Colon (tissue), 2 donors: ENCODE measurements at regions not wholly inside any gene's neighbourhood (a gene's known extent, or its start where the extent isn't known, plus 50 kb on each side); places are given as distances from the start of the nearest gene placed in this dataset.

Experiments
- FAIRE-seq: peaks from 2 replicates; lab custom pipeline; 2012; peaks lifted over from hg19 to GRCh38; lab: Jason Lieb, UNC
- donor health status: control.
- donor health status: control.

- FAIRE-seq = no peak
Measured at GRCh38 chr14:101135796-101136742, 232.5 kb upstream of the RTL1 start.

- no peak for FAIRE-seq
Measured at GRCh38 chr14:101137234-101137633, 233.7 kb upstream of the RTL1 start.

GRCh38 chr14:101147848-101148247 is 244.3 kb upstream of the RTL1 start:
- FAIRE-seq = no peak

GRCh38 chr14:101150039-101150610 is 246.6 kb upstream of the RTL1 start:
- no peak for FAIRE-seq

- no peak for FAIRE-seq
Measured at GRCh38 chr14:101151226-101151926, 247.9 kb upstream of the RTL1 start.

- FAIRE-seq = no peak
Measured at GRCh38 chr14:101151927-101152305, 248.4 kb upstream of the RTL1 start.

GRCh38 chr14:101152855-101153254 is 249.3 kb upstream of the RTL1 start:
- FAIRE-seq = no peak

GRCh38 chr14:101153691-101154090 is 250.2 kb upstream of the RTL1 start:
- FAIRE-seq = no peak

GRCh38 chr14:101155575-101155974 is 252.1 kb upstream of the RTL1 start:
- FAIRE-seq = no peak

GRCh38 chr14:101167428-101167827 is 263.9 kb upstream of the RTL1 start:
- FAIRE-seq = no peak

- FAIRE-seq = no peak
Measured at GRCh38 chr14:101169267-101169666, 265.7 kb upstream of the RTL1 start.

- FAIRE-seq = no peak
Measured at GRCh38 chr14:101171650-101172049, 268.1 kb upstream of the RTL1 start.

GRCh38 chr14:101173698-101174521 is 270.4 kb upstream of the RTL1 start:
- FAIRE-seq = no peak

- no peak for FAIRE-seq
Measured at GRCh38 chr14:101174522-101174838, 271.0 kb upstream of the RTL1 start.

GRCh38 chr14:101174980-101175606 is 271.6 kb upstream of the RTL1 start:
- no peak for FAIRE-seq

- FAIRE-seq = no peak
Measured at GRCh38 chr14:101175731-101176534, 272.4 kb upstream of the RTL1 start.

GRCh38 chr14:101176535-101177205 is 273.1 kb upstream of the RTL1 start:
- no peak for FAIRE-seq

- no peak for FAIRE-seq
Measured at GRCh38 chr14:101177301-101177971, 273.9 kb upstream of the RTL1 start.

- FAIRE-seq = no peak
Measured at GRCh38 chr14:101178184-101179072, 274.9 kb upstream of the RTL1 start.
